ENCODE measurements at regions not wholly inside any gene's neighbourhood (a gene's known extent, or its start where the extent isn't known, plus 50 kb on each side); places are given as distances from the start of the nearest gene placed in this dataset.

DNA sequence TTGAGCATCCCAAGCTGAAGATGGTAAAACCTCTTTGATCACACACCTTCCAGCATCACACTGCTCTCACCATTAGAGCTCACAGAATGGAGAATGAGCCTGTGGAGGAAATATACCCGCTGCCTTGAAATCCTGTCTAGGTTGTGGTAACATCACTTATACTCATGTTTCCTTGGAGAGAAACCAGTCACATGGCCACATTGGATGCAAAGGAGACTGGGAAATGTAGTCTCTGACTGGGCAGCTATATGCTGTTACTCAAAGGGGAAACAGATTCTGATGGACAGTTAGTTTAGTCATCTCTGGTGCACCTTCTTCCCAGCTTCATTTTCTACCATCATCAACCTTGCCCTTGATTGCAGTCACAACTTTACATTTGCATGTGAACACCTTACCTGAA, 286.3 kb downstream of the ANKRD50 start:
- intact Hi-C loops (cut with micrococcal nuclease), result no loop called here
- Histone ChIP-seq H3K4me3 (no peak overlapping the region), H3K27ac (replicated peaks) (no peak overlapping the region), H3K36me3 (no peaks in the 10 kb centered on the region), H3K27me3 (ENCODE audit: low read depth) (no peaks in the 10 kb centered on the region), H3K4me1 (peaks cover 15% of the 10 kb centered on the region), H3K9me3 (replicated peaks) (no peaks in the 10 kb centered on the region)
- no peak for DNase-seq
- TF ChIP-seq, protein P1, sequence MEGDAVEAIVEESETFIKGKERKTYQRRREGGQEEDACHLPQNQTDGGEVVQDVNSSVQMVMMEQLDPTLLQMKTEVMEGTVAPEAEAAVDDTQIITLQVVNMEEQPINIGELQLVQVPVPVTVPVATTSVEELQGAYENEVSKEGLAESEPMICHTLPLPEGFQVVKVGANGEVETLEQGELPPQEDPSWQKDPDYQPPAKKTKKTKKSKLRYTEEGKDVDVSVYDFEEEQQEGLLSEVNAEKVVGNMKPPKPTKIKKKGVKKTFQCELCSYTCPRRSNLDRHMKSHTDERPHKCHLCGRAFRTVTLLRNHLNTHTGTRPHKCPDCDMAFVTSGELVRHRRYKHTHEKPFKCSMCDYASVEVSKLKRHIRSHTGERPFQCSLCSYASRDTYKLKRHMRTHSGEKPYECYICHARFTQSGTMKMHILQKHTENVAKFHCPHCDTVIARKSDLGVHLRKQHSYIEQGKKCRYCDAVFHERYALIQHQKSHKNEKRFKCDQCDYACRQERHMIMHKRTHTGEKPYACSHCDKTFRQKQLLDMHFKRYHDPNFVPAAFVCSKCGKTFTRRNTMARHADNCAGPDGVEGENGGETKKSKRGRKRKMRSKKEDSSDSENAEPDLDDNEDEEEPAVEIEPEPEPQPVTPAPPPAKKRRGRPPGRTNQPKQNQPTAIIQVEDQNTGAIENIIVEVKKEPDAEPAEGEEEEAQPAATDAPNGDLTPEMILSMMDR (IDR thresholded peaks at IDR 0.05; ENCODE audit: borderline replicate concordance), result no peak

DNA sequence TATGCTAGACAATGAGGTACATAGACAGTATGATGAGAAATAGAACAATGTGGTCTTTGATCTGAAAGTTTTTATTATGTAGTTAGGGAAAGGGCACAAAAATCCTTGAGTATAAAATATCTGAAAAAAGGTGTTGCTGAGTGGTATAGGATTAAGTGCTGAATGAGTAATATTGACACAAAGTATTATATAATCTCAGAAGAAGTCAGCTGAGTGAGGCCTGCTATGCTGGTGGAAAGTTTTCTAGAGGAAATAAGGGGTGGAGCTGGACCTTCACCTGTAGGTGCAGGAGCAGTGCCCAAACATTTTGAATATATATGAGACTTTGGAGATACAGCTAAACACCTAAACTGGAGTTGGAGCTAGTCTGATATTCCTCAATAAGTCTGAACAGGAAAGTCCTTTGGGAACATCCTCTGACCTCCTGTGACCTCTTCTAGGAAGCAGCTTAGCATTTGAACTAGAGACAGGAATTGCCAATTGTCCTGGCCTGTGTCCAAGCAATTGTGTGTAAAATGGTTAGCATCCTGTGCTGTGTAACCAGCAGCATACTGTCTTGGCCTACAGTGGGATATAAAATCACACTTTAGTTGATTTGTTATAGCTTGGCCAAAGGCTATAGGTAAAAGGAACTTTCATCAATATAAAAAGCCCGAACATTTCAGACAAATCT, 285.3 kb downstream of the ANKRD50 start:
- intact Hi-C loops (cut with micrococcal nuclease), result no loop called here
- Histone ChIP-seq H3K27ac (replicated peaks) (peak overlapping the region; percentile 60), H3K9me3 (replicated peaks) (no peaks in the 10 kb centered on the region), H3K36me3 (no peaks in the 10 kb centered on the region), H3K4me3 (no peak overlapping the region), H3K27me3 (ENCODE audit: low read depth) (no peaks in the 10 kb centered on the region), H3K4me1 (peaks cover 15% of the 10 kb centered on the region)
- no peak for DNase-seq
- TF ChIP-seq, protein P1 (IDR thresholded peaks at IDR 0.05; ENCODE audit: borderline replicate concordance), result no peak

DNA sequence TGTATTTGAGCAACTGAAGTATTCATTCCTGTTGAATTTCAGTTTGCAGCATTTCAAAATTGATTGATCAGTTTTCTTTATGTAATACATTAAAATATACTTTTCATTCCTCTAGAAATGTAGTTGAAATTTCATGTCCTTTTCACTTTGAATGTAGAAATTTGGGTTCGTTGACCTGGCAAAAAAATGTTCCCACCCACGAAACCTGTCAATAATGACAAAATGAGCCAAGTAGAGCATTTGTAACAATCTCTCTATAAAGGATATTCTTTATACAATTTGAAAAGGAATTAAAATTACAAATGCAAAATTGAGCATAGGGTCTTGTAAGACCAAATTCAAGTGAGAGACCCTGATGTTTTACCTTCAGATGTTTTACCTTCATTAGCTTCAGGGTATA, 283.9 kb downstream of the ANKRD50 start:
- intact Hi-C loops (cut with micrococcal nuclease), result no loop called here
- H3K36me3 ChIP-seq, result no peaks in the 10 kb centered on the region
- no peaks in the 10 kb centered on the region for H3K9me3 ChIP-seq (replicated peaks)
- H3K27ac ChIP-seq (replicated peaks), result peak overlapping the region; percentile 38
- no peak overlapping the region for H3K4me3 ChIP-seq
- H3K27me3 ChIP-seq (ENCODE audit: low read depth), result no peaks in the 10 kb centered on the region
- DNase-seq, result no peak
- H3K4me1 ChIP-seq, result peaks cover 15% of the 10 kb centered on the region
- TF ChIP-seq, protein P1 (IDR thresholded peaks at IDR 0.05; ENCODE audit: borderline replicate concordance), result no peak

DNA sequence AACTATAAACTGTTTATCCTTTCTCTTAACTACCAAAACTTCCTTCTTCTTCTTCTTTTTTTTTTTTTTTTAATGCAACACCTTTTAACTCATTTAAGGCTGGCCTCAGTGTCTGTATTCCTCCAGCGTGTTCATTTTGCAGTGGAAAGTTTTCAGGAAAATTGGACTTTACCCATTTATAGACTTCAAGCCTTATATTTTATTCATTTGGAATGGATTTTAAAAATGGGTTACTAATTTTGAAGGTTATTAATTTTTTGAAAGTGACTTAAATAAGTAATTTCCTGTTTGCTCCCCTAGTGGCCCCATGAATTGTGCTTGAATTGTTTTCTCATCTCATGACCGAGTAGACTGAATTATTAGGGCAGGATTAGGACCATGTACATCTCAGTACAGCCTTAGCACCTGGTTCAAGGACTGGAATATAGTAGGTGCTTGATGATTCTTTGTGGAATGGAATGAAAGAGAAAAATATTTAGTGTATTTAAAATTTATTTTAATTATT, 282.7 kb downstream of the ANKRD50 start:
- intact Hi-C loops (cut with micrococcal nuclease), result no loop called here
- TF ChIP-seq, protein P1 (IDR thresholded peaks at IDR 0.05; ENCODE audit: borderline replicate concordance), result no peak
- no peak for DNase-seq
- H3K36me3 ChIP-seq, result no peaks in the 10 kb centered on the region
- H3K4me3 ChIP-seq, result no peak overlapping the region
- no peak overlapping the region for H3K27ac ChIP-seq (replicated peaks)
- no peaks in the 10 kb centered on the region for H3K27me3 ChIP-seq (ENCODE audit: low read depth)
- peaks cover 15% of the 10 kb centered on the region for H3K4me1 ChIP-seq
- H3K9me3 ChIP-seq (replicated peaks), result no peaks in the 10 kb centered on the region

DNA sequence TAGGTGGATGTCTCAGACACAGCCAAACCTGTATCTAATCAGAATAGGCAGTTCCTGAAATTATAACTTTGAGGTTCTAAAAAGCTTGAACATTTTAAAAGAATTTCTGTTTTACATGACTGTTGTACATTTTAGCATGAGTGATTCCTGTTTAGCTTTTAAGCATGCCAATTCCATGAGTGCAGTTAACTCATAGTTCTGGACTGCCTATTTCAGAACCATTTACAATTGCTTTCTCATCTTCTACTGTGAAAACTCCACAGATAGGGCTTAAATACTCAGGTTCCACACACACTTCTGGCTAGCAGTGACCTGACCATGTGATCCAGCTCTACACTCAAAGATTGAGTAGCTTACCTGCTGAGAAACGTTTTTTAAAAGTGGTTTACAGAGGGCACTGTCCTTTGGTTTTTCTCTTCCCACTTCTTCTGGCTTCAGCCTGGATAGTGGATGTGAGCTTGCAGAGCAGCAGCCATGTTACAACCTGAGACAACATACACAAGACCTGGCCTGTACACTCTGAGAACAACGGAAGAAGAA, 280.8 kb downstream of the ANKRD50 start:
- Histone ChIP-seq H3K4me3 (no peak overlapping the region), H3K4me1 (peaks cover 15% of the 10 kb centered on the region), H3K36me3 (no peaks in the 10 kb centered on the region), H3K27me3 (ENCODE audit: low read depth) (no peaks in the 10 kb centered on the region), H3K9me3 (replicated peaks) (no peaks in the 10 kb centered on the region), H3K27ac (replicated peaks) (no peak overlapping the region)
- TF ChIP-seq, protein P1 (IDR thresholded peaks at IDR 0.05; ENCODE audit: borderline replicate concordance), result no peak
- intact Hi-C loops (cut with micrococcal nuclease), result no loop called here
- DNase-seq, result no peak

All from left ventricle myocardium inferior (tissue), 1 donor.